ENCODE measurements at regions not wholly inside any gene's neighbourhood (a gene's known extent, or its start where the extent isn't known, plus 50 kb on each side); places are given as distances from the start of the nearest gene placed in this dataset.
A peak's percentile ranks its signal among the peaks of the same experiment; 100 is the strongest.

- no peak overlapping the region for H3K27ac ChIP-seq
- no peak for DNase-seq
- H3K4me1 ChIP-seq, result peaks cover 0 to 3% (median 0%) of the 10 kb centered on the region in 4 donors
- no peak overlapping the region for H3K4me3 ChIP-seq
- no peaks in the 10 kb centered on the region for H3K27me3 ChIP-seq
- in situ Hi-C loops (cut with MboI; ENCODE audit: low pct_ligation_motif_present in 1 of 4, low pct_unique_long_range_greater_than_20kb in 1 of 4, low sequenced_read_pairs in 3 of 4), result no loop called here
- no peak for TF ChIP-seq POLR2A (IDR thresholded peaks at IDR 0.05)
- TF ChIP-seq EP300 (IDR thresholded peaks at IDR 0.05; ENCODE audit: low read depth), result no peak
- no peak for TF ChIP-seq POLR2AphosphoS5 (IDR thresholded peaks at IDR 0.05)
- no peak for TF ChIP-seq CTCF (IDR thresholded peaks at IDR 0.05)
- no peaks in the 10 kb centered on the region for H3K36me3 ChIP-seq
- intact Hi-C loops (cut with DNase I; ENCODE audit: low total_unique reads), result no loop called here
- H3K9me3 ChIP-seq, result peaks cover 0 to 7% of the 10 kb centered on the region in 2 donors
Measured at GRCh38 chr5:89204756-89205155, 321.8 kb upstream of the MEF2C start.

GRCh38 chr5:89203611-89204010 lies 320.6 kb upstream of the MEF2C start:
- Histone ChIP-seq H3K27ac (no peak overlapping the region), H3K4me1 (peaks cover 0 to 3% (median 0%) of the 10 kb centered on the region in 4 donors), H3K4me3 (no peak overlapping the region), H3K36me3 (no peaks in the 10 kb centered on the region), H3K9me3 (peaks cover 8 to 18% of the 10 kb centered on the region in 2 donors), H3K27me3 (no peaks in the 10 kb centered on the region)
- intact Hi-C loops (cut with DNase I; ENCODE audit: low total_unique reads) (no loop called here), in situ Hi-C loops (cut with MboI; ENCODE audit: low pct_ligation_motif_present in 1 of 4, low pct_unique_long_range_greater_than_20kb in 1 of 4, low sequenced_read_pairs in 3 of 4) (no loop called here)
- no peak for TF ChIP-seq POLR2A (IDR thresholded peaks at IDR 0.05)
- no peak for TF ChIP-seq EP300 (IDR thresholded peaks at IDR 0.05; ENCODE audit: low read depth)
- TF ChIP-seq CTCF (IDR thresholded peaks at IDR 0.05), result no peak
- TF ChIP-seq POLR2AphosphoS5 (IDR thresholded peaks at IDR 0.05), result no peak
- no peak for DNase-seq
- WGBS, 2 donors (ENCODE audit: low coverage in 1 of 2), result 92% methylated on average over 2 of the region's 2 CpGs; no CpG with 5 or more reads in 1 of the 2 donors

GRCh38 chr5:89200899-89201298 lies 317.9 kb upstream of the MEF2C start:
- H3K9me3 ChIP-seq, result peaks cover 13 to 20% of the 10 kb centered on the region in 2 donors
- peak; percentile 22 for DNase-seq
- WGBS, 2 donors (ENCODE audit: low coverage in 1 of 2), result 44 to 59% methylated on average over 2 of the region's 2 CpGs
- TF ChIP-seq POLR2A (IDR thresholded peaks at IDR 0.05) (no peak), POLR2AphosphoS5 (IDR thresholded peaks at IDR 0.05) (no peak), EP300 (IDR thresholded peaks at IDR 0.05; ENCODE audit: low read depth) (no peak), CTCF (IDR thresholded peaks at IDR 0.05) (no peak)
- no peaks in the 10 kb centered on the region for H3K27me3 ChIP-seq
- intact Hi-C loops (cut with DNase I; ENCODE audit: low total_unique reads) (no loop called here), in situ Hi-C loops (cut with MboI; ENCODE audit: low pct_ligation_motif_present in 1 of 4, low pct_unique_long_range_greater_than_20kb in 1 of 4, low sequenced_read_pairs in 3 of 4) (no loop called here)
- H3K4me1 ChIP-seq, result peaks cover 0 to 3% (median 0%) of the 10 kb centered on the region in 4 donors
- H3K27ac ChIP-seq, result no peak overlapping the region
- no peaks in the 10 kb centered on the region for H3K36me3 ChIP-seq
- H3K4me3 ChIP-seq, result no peak overlapping the region

GRCh38 chr5:89199306-89199705 lies 316.3 kb upstream of the MEF2C start:
- no peak overlapping the region for H3K4me3 ChIP-seq

More at GRCh38 chr5:89199306-89199705, 316.3 kb upstream of the MEF2C start:
- in situ Hi-C loops (cut with MboI; ENCODE audit: low pct_ligation_motif_present in 1 of 4, low pct_unique_long_range_greater_than_20kb in 1 of 4, low sequenced_read_pairs in 3 of 4), result no loop called here
- no peak for DNase-seq
- H3K36me3 ChIP-seq, result no peaks in the 10 kb centered on the region
- no peak overlapping the region for H3K27ac ChIP-seq
- no peaks in the 10 kb centered on the region for H3K27me3 ChIP-seq
- TF ChIP-seq POLR2A (IDR thresholded peaks at IDR 0.05), result no peak
- no peak for TF ChIP-seq CTCF (IDR thresholded peaks at IDR 0.05)
- no peak for TF ChIP-seq POLR2AphosphoS5 (IDR thresholded peaks at IDR 0.05)
- TF ChIP-seq EP300 (IDR thresholded peaks at IDR 0.05; ENCODE audit: low read depth), result no peak
- WGBS, 2 donors (ENCODE audit: low coverage in 1 of 2), result 76 to 89% methylated on average over 2 of the region's 2 CpGs
- peaks cover 0 to 3% (median 0%) of the 10 kb centered on the region in 4 donors for H3K4me1 ChIP-seq
- H3K9me3 ChIP-seq, result peaks cover 13 to 20% of the 10 kb centered on the region in 2 donors
- intact Hi-C loops (cut with DNase I; ENCODE audit: low total_unique reads), result no loop called here
